ENCODE measurements at regions not wholly inside any gene's neighbourhood (a gene's known extent, or its start where the extent isn't known, plus 50 kb on each side); places are given as distances from the start of the nearest gene placed in this dataset.
"Not testable (repeated sequence)": the region's sequence is repeated elsewhere in the genome, so short reads cannot be mapped to it uniquely, and the experiment has no call there.

- ATAC-seq (no peak), DNase-seq (no peak)
Measured at GRCh38 chr5:3104429-3105060, 353.1 kb upstream of the IRX2 start.

- no peak for ATAC-seq
- DNase-seq, result no peak
Measured at GRCh38 chr5:3103262-3103811, 351.9 kb upstream of the IRX2 start.

- ATAC-seq, result no peak
- DNase-seq, result no peak
Measured at GRCh38 chr5:3102531-3102930, 351.1 kb upstream of the IRX2 start.

GRCh38 chr5:3101561-3101960, 350.1 kb upstream of the IRX2 start:
- DNase-seq, result no peak
- ATAC-seq, result no peak

GRCh38 chr5:3100921-3101551, 349.6 kb upstream of the IRX2 start:
- DNase-seq (no peak), ATAC-seq (no peak)

- ATAC-seq (no peak), DNase-seq (no peak)
Measured at GRCh38 chr5:3099954-3100353, 348.5 kb upstream of the IRX2 start.

GRCh38 chr5:3099526-3099925, 348.0 kb upstream of the IRX2 start:
- no peak for DNase-seq
- no peak for ATAC-seq

GRCh38 chr5:3098821-3099220, 347.3 kb upstream of the IRX2 start:
- DNase-seq (no peak), ATAC-seq (no peak)

- no peak for DNase-seq
- ATAC-seq, result no peak
Measured at GRCh38 chr5:3092664-3093063, 341.2 kb upstream of the IRX2 start.

GRCh38 chr5:3092211-3092610, 340.7 kb upstream of the IRX2 start:
- DNase-seq (no peak), ATAC-seq (no peak)

- no peak for DNase-seq
Measured at GRCh38 chr5:3091040-3091774, 339.7 kb upstream of the IRX2 start.

GRCh38 chr5:3090305-3090704, 338.8 kb upstream of the IRX2 start:
- ATAC-seq, DNase-seq: not testable (repeated sequence)

More at GRCh38 chr5:3091040-3091774, 339.7 kb upstream of the IRX2 start:
- no peak for ATAC-seq

- no peak for DNase-seq
- ATAC-seq, result no peak
Measured at GRCh38 chr5:3080366-3080765, 328.9 kb upstream of the IRX2 start.

GRCh38 chr5:3077684-3078083, 326.2 kb upstream of the IRX2 start:
- ATAC-seq, result no peak
- no peak for DNase-seq

- DNase-seq (no peak), ATAC-seq (no peak)
Measured at GRCh38 chr5:3075309-3075708, 323.8 kb upstream of the IRX2 start.

- DNase-seq, result no peak
- ATAC-seq, result no peak
Measured at GRCh38 chr5:3068401-3068800, 316.9 kb upstream of the IRX2 start.

- ATAC-seq, result no peak
- no peak for DNase-seq
Measured at GRCh38 chr5:3060283-3060682, 308.8 kb upstream of the IRX2 start.

- no peak for ATAC-seq
- DNase-seq, result no peak
Measured at GRCh38 chr5:3059488-3059887, 308.0 kb upstream of the IRX2 start.

GRCh38 chr5:3058942-3059341, 307.5 kb upstream of the IRX2 start:
- DNase-seq (no peak), ATAC-seq (no peak)

GRCh38 chr5:3056866-3057265, 305.4 kb upstream of the IRX2 start:
- ATAC-seq (no peak), DNase-seq (no peak)

- ATAC-seq (no peak), DNase-seq (no peak)
Measured at GRCh38 chr5:3051400-3051799, 299.9 kb upstream of the IRX2 start.

GRCh38 chr5:3050863-3051262, 299.4 kb upstream of the IRX2 start:
- ATAC-seq (no peak), DNase-seq (no peak)

- DNase-seq, result no peak
- no peak for ATAC-seq
Measured at GRCh38 chr5:3049261-3049660, 297.8 kb upstream of the IRX2 start.

All from stimulated activated naive CD8-positive, alpha-beta T cell treated with anti-CD3 and anti-CD28 coated beads, Interleukin-15, Interleukin-2, amounts not matched to agents 100 U/mL and 50 U/mL, for 24 hours (primary cell).